ENCODE measurements at regions not wholly inside any gene's neighbourhood (a gene's known extent, or its start where the extent isn't known, plus 50 kb on each side); places are given as distances from the start of the nearest gene placed in this dataset.

- H3K14ac ChIP-seq (ENCODE audit: low read length): no peak overlapping the region
- no peak overlapping the region for H2AK5ac ChIP-seq (ENCODE audit: low read length)
- no peak overlapping the region for H3K4me3 ChIP-seq (ENCODE audit: low read depth, low read length)
- H3K9me3 ChIP-seq (ENCODE audit: insufficient read depth, low read depth, low read length): no peaks in the 10 kb centered on the region
- no peaks in the 10 kb centered on the region for H3K27me3 ChIP-seq (ENCODE audit: insufficient read depth, low read length)
- H3K4ac ChIP-seq (ENCODE audit: low read depth, low read length): no peak overlapping the region
- no peak overlapping the region for H2BK120ac ChIP-seq (ENCODE audit: insufficient read depth, low read length, poor library complexity)
- no peak overlapping the region for H4K8ac ChIP-seq (ENCODE audit: low read depth, low read length)
- no peak overlapping the region for H4K12ac ChIP-seq (ENCODE audit: low read depth, low read length)
- H2BK12ac ChIP-seq (ENCODE audit: low read length): no peak overlapping the region
- no peak for DNase-seq
- H2BK5ac ChIP-seq (ENCODE audit: low read depth, low read length, poor library complexity): no peak overlapping the region
- no peak overlapping the region for H3K27ac ChIP-seq (ENCODE audit: low read depth, low read length)
- no peaks in the 10 kb centered on the region for H3K4me1 ChIP-seq (ENCODE audit: control insufficient read depth in 1 of 2, insufficient read depth in 2 of 2, low read length in 2 of 2)
- H3K18ac ChIP-seq (ENCODE audit: low read length): no peak overlapping the region
- no peak overlapping the region for H3K23ac ChIP-seq (ENCODE audit: low read length)
- no peaks in the 10 kb centered on the region for H3K79me1 ChIP-seq (ENCODE audit: low read length)
- no peak overlapping the region for H4K91ac ChIP-seq (ENCODE audit: low read depth, low read length)
- no peaks in the 10 kb centered on the region for H3K79me2 ChIP-seq (ENCODE audit: control insufficient read depth, insufficient read depth, low read length, poor library complexity)
- H3K4me2 ChIP-seq (ENCODE audit: low read length): no peak overlapping the region
- no CpG with 5 or more reads among the region's 3 CpGs for whole genome bisulfite sequencing (ENCODE audit: extremely low coverage, insufficient coverage, insufficient read length)
- no peak overlapping the region for H2AFZ ChIP-seq (ENCODE audit: insufficient read depth, low read length, poor library complexity)
- H3K9ac ChIP-seq (ENCODE audit: low read length): no peak overlapping the region
- H3K36me3 ChIP-seq (ENCODE audit: control insufficient read depth in 1 of 2, insufficient read depth in 2 of 2, low read length in 2 of 2): no peaks in the 10 kb centered on the region
Measured at GRCh38 chrX:129238011-129238410, 285.3 kb downstream of the SMARCA1 start.

- no peak overlapping the region for H2AK5ac ChIP-seq (ENCODE audit: low read length)
Measured at GRCh38 chrX:129235903-129236302, 287.4 kb downstream of the SMARCA1 start.

GRCh38 chrX:129233786-129234185, 289.5 kb downstream of the SMARCA1 start:
- Histone ChIP-seq H4K8ac (ENCODE audit: low read depth, low read length) (no peak overlapping the region), H3K14ac (ENCODE audit: low read length) (no peak overlapping the region), H3K4me3 (ENCODE audit: low read depth, low read length) (no peak overlapping the region), H3K27me3 (ENCODE audit: insufficient read depth, low read length) (no peaks in the 10 kb centered on the region), H3K79me2 (ENCODE audit: control insufficient read depth, insufficient read depth, low read length, poor library complexity) (no peaks in the 10 kb centered on the region), H3K27ac (ENCODE audit: low read depth, low read length) (no peak overlapping the region), H3K9me3 (ENCODE audit: insufficient read depth, low read depth, low read length) (no peaks in the 10 kb centered on the region), H3K4me1 (ENCODE audit: control insufficient read depth in 1 of 2, insufficient read depth in 2 of 2, low read length in 2 of 2) (no peaks in the 10 kb centered on the region), H2BK12ac (ENCODE audit: low read length) (no peak overlapping the region), H3K18ac (ENCODE audit: low read length) (no peak overlapping the region), H2BK120ac (ENCODE audit: insufficient read depth, low read length, poor library complexity) (no peak overlapping the region), H4K12ac (ENCODE audit: low read depth, low read length) (no peak overlapping the region), H3K36me3 (ENCODE audit: control insufficient read depth in 1 of 2, insufficient read depth in 2 of 2, low read length in 2 of 2) (no peaks in the 10 kb centered on the region), H2AK5ac (ENCODE audit: low read length) (no peak overlapping the region), H3K79me1 (ENCODE audit: low read length) (no peaks in the 10 kb centered on the region), H3K4me2 (ENCODE audit: low read length) (no peak overlapping the region), H3K23ac (ENCODE audit: low read length) (no peak overlapping the region), H2BK5ac (ENCODE audit: low read depth, low read length, poor library complexity) (no peak overlapping the region), H4K91ac (ENCODE audit: low read depth, low read length) (no peak overlapping the region), H3K9ac (ENCODE audit: low read length) (no peak overlapping the region), H2AFZ (ENCODE audit: insufficient read depth, low read length, poor library complexity) (no peak overlapping the region), H3K4ac (ENCODE audit: low read depth, low read length) (no peak overlapping the region)
- no peak for DNase-seq
- no CpG with 5 or more reads among the region's 1 CpG for WGBS (ENCODE audit: extremely low coverage, insufficient coverage, insufficient read length)

More at GRCh38 chrX:129235903-129236302, 287.4 kb downstream of the SMARCA1 start:
- H3K79me1 ChIP-seq (ENCODE audit: low read length): no peaks in the 10 kb centered on the region
- no peak overlapping the region for H3K4ac ChIP-seq (ENCODE audit: low read depth, low read length)
- no CpG with 5 or more reads among the region's 1 CpG for WGBS (ENCODE audit: extremely low coverage, insufficient coverage, insufficient read length)
- H3K14ac ChIP-seq (ENCODE audit: low read length): no peak overlapping the region
- no peak overlapping the region for H4K12ac ChIP-seq (ENCODE audit: low read depth, low read length)
- no peak overlapping the region for H2BK120ac ChIP-seq (ENCODE audit: insufficient read depth, low read length, poor library complexity)
- no peak for DNase-seq
- no peak overlapping the region for H3K27ac ChIP-seq (ENCODE audit: low read depth, low read length)
- H3K23ac ChIP-seq (ENCODE audit: low read length): no peak overlapping the region
- H3K4me2 ChIP-seq (ENCODE audit: low read length): no peak overlapping the region
- no peaks in the 10 kb centered on the region for H3K4me1 ChIP-seq (ENCODE audit: control insufficient read depth in 1 of 2, insufficient read depth in 2 of 2, low read length in 2 of 2)
- H3K27me3 ChIP-seq (ENCODE audit: insufficient read depth, low read length): no peaks in the 10 kb centered on the region
- H3K4me3 ChIP-seq (ENCODE audit: low read depth, low read length): no peak overlapping the region
- no peak overlapping the region for H4K91ac ChIP-seq (ENCODE audit: low read depth, low read length)
- no peak overlapping the region for H2AFZ ChIP-seq (ENCODE audit: insufficient read depth, low read length, poor library complexity)
- no peak overlapping the region for H2BK12ac ChIP-seq (ENCODE audit: low read length)
- H2BK5ac ChIP-seq (ENCODE audit: low read depth, low read length, poor library complexity): no peak overlapping the region
- no peak overlapping the region for H4K8ac ChIP-seq (ENCODE audit: low read depth, low read length)
- no peaks in the 10 kb centered on the region for H3K79me2 ChIP-seq (ENCODE audit: control insufficient read depth, insufficient read depth, low read length, poor library complexity)
- H3K18ac ChIP-seq (ENCODE audit: low read length): no peak overlapping the region
- H3K9me3 ChIP-seq (ENCODE audit: insufficient read depth, low read depth, low read length): no peaks in the 10 kb centered on the region
- no peaks in the 10 kb centered on the region for H3K36me3 ChIP-seq (ENCODE audit: control insufficient read depth in 1 of 2, insufficient read depth in 2 of 2, low read length in 2 of 2)
- H3K9ac ChIP-seq (ENCODE audit: low read length): no peak overlapping the region

GRCh38 chrX:129230850-129231512, 292.3 kb downstream of the SMARCA1 start:
- H3K27ac ChIP-seq (ENCODE audit: low read depth, low read length): no peak overlapping the region
- no peak overlapping the region for H2BK120ac ChIP-seq (ENCODE audit: insufficient read depth, low read length, poor library complexity)
- no peak overlapping the region for H3K4ac ChIP-seq (ENCODE audit: low read depth, low read length)
- H3K4me3 ChIP-seq (ENCODE audit: low read depth, low read length): no peak overlapping the region
- H3K9me3 ChIP-seq (ENCODE audit: insufficient read depth, low read depth, low read length): no peaks in the 10 kb centered on the region
- no peak overlapping the region for H2AK5ac ChIP-seq (ENCODE audit: low read length)
- H4K8ac ChIP-seq (ENCODE audit: low read depth, low read length): no peak overlapping the region
- no peak overlapping the region for H3K14ac ChIP-seq (ENCODE audit: low read length)
- H3K27me3 ChIP-seq (ENCODE audit: insufficient read depth, low read length): no peaks in the 10 kb centered on the region
- H2AFZ ChIP-seq (ENCODE audit: insufficient read depth, low read length, poor library complexity): no peak overlapping the region
- H3K18ac ChIP-seq (ENCODE audit: low read length): no peak overlapping the region
- no peaks in the 10 kb centered on the region for H3K4me1 ChIP-seq (ENCODE audit: control insufficient read depth in 1 of 2, insufficient read depth in 2 of 2, low read length in 2 of 2)
- WGBS (ENCODE audit: extremely low coverage, insufficient coverage, insufficient read length): no CpG with 5 or more reads among the region's 5 CpGs
- no peaks in the 10 kb centered on the region for H3K79me2 ChIP-seq (ENCODE audit: control insufficient read depth, insufficient read depth, low read length, poor library complexity)
- H3K79me1 ChIP-seq (ENCODE audit: low read length): no peaks in the 10 kb centered on the region
- no peak overlapping the region for H4K91ac ChIP-seq (ENCODE audit: low read depth, low read length)
- no peak overlapping the region for H3K4me2 ChIP-seq (ENCODE audit: low read length)
- no peak overlapping the region for H3K9ac ChIP-seq (ENCODE audit: low read length)
- H3K23ac ChIP-seq (ENCODE audit: low read length): no peak overlapping the region
- no peak overlapping the region for H4K12ac ChIP-seq (ENCODE audit: low read depth, low read length)
- no peak for DNase-seq
- H2BK5ac ChIP-seq (ENCODE audit: low read depth, low read length, poor library complexity): no peak overlapping the region
- no peak overlapping the region for H2BK12ac ChIP-seq (ENCODE audit: low read length)
- H3K36me3 ChIP-seq (ENCODE audit: control insufficient read depth in 1 of 2, insufficient read depth in 2 of 2, low read length in 2 of 2): no peaks in the 10 kb centered on the region
